ENCODE measurements at regions not wholly inside any gene's neighbourhood (a gene's known extent, or its start where the extent isn't known, plus 50 kb on each side); places are given as distances from the start of the nearest gene placed in this dataset.

DNA sequence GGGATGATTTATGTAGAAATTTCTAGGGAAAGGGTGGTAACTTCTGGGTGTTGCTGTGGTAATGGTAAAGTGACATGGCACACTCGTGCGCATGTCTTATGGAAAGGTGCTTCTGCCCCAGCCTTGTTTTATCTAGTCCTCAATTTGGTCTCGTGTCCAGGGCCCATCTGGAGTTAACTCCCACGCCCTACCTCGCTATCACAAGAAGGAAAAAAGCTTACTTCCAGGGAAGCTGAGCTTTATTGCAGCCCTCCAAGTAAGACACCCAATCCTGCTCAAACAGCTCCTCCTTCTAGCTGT is 611.8 kb downstream of the TNS3 start:
- no peak for DNase-seq

DNA sequence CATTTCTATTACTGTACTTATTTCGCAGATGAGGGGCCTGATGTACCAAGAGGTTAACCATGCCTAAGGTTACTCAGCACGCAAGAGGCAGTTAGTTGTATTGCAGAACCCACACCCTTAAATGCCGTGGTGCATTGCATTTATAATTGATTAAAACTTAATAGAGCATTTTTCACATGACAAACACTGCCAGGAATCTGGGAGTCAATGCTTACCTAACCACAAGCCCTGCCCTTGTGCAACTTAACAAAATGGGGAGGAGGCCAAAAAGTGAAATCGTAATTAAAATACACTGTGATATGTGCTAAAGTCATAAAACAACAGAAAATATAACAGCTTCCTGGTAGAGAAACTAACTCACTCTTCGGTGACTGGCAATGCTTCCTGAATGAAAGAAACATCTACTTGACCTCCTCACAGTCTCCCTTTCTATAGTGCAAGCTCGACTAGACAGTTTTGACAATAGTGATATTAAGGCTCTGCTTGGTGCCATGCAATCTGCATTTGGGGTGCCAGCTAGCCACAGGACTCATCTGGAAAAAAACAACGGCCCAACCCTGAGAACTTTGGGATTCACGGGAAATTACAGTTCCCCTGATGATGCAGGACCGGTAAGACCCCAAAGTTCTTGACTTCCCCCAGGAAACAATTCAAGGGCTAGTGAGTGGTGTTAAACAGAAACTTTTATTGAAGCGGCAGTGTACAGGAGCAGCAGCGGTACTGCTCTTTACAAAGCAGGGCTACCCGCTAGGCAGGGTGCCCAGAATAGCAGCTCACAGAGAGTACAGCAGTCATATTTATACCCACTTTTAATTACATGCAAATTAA is 612.4 kb downstream of the TNS3 start:
- DNase-seq: peak; percentile 78

DNA sequence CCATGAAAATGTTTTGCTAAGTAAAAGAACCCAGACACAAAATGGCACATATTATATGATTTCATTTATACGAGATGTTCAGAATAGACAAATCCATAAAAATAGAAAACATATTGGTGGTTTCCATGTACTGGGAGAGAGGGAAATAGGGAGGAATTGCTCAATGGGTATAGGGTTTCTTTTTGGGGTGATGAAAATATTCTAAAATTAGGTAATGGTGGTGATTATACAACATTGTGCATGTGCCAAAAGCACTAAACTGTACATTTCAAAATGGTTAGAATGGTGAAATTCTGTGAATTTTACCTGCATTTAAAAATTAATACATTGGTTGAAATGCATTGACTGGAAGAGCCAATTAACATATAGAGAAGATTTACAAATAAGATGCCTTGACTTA is 613.9 kb downstream of the TNS3 start:
- DNase-seq: no peak

DNA sequence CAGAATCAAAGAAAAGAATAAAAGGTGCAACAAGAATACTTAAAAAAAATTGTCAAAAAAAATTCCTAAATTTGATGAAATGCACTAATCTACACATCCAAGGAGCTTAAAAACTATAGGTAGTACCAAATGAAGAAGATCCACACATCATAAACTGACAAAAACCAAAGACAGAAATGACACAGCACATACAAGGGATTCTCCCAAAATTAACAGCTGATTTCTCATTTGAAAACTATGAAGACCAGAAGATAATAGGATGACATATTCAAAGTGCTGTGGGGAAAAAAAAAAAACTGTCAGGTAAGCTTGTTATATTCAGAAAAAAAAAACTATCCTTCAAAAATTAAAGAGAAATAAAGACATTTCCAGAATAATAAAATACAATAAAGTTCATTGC is 618.2 kb downstream of the TNS3 start:
- DNase-seq: no peak

GRCh38 chr7:46960970-46961369 is 620.9 kb downstream of the TNS3 start:
- DNase-seq: no peak

DNA sequence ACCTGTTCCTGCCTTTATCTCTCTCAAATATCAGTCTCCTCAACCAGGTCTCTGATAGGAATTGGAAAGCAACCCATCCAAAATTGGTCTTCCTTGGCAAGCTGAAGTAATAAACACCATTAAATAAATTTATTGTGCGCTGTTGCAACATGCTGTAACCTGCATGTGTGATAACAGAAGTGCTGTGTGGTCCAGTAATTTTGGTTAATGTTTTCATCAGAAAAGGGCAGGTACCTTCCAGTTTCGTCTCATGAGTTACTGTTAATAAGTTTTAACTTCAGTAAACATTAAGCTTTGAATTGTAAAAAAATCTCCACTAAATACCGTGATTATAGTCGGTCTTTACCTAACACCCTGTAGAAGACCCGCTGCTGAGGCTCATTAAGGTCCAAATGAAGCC is 624.7 kb downstream of the TNS3 start:
- no peak for DNase-seq

DNA sequence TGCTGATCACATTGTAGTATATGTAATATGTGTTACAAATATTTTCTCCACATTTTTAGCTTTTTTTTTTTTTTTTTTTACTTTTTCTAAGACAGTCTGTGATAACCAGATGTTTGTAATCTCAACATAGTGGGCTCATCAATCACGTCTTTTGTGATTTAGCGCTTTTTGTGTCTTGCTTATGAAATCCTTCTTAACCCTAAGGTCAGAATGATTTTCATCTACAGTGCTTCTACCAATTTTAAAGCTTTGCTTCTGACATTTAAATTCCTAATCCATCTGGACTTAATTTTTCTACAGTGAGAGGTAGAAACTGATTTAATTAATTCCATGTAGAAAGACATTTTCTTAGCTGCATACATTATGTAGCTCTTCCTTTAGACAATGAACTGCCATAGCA is 626.4 kb downstream of the TNS3 start:
- no peak for DNase-seq

- no peak for DNase-seq
These were observed 627.7 kb downstream of the TNS3 start for GRCh38 chr7:46954181-46954580.

DNA sequence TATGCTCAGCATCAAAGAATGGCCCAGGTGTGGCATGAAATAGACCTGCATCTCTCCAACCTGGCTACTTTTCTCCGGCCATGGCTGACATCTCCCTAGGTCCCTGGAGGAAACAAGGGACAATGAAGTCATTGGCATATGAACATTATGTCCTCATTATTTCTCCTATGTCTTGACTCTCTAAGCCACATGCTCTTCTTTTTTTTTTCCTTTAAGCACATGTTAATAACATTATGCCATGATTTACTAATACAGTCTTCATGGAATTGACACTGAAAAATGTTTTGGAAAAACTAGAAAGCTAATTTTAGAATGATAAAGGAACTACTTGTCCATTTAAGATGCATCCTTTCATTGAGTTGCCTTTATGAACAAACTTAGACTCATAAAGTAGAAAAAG is 628.9 kb downstream of the TNS3 start:
- no peak for DNase-seq

DNA sequence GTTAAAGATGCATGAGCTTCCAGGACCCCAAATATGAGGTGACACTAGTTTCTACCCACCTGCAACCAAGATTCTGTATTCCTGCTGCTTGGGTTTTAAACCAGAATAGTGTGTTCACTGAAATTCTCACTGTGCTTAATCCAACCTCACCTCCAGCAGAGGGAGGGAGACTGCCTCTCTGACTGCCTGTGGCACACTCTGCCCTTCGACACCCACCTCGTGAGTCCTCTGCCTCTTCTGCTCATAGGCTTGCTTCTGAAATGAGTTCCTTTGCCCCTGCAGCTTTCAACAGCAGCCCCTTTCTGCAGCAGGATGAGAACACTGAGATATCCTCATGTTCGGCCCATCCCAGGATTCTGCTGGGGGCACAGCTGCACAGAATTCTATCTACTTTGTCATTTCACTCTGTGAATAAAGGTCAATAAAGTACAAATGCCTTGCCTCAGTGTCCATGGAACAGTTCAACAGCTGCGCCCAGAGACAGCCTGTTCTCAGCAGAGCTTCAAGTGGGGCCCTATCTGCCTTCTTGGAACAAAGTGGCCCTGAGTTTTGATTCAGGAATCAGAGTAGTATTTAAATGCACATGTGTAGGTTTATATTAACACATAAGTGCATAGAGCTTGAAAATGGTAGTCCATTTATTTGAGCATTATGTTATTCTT is 632.5 kb downstream of the TNS3 start:
- no peak for DNase-seq

GRCh38 chr7:46948716-46949115 is 633.2 kb downstream of the TNS3 start:
- no peak for DNase-seq

DNA sequence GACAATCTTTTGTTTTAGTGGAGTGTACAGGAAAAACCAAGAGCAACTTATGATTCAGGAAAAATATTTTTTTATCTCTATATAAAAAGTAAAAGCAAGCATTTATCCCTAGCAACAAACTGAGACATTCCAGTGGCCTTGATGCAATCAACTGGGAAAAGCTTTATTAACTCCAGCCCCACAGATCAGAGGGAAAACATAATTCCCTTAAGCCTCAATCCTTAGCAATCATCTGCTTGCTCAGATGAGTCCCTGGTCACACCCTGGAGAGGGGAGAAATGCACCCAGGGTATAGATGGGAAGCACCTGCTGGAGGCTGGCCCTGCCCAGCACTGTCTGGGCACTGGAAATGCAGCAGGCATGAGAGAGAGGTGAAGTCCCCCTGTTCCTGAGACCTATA is 636.6 kb downstream of the TNS3 start:
- DNase-seq: no peak

DNA sequence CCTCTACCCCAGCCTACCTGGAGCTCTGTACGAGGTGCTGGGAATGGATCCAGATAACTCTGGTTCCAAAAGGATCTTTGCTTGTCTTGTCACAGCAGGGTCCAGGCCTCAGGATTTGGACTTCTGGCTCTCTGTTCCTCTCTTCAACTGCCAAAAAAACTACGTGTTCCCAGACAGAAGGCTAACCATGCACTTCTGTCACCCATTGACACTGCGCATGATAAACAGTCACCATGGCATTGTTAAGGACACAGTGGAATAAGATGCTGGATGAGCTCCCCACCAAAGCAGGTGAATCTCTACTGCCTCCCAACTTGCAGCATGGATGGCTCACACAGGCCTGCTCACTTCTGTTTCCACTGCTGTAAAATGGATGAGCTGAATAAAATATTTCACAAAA is 637.9 kb downstream of the TNS3 start:
- no peak for DNase-seq

DNA sequence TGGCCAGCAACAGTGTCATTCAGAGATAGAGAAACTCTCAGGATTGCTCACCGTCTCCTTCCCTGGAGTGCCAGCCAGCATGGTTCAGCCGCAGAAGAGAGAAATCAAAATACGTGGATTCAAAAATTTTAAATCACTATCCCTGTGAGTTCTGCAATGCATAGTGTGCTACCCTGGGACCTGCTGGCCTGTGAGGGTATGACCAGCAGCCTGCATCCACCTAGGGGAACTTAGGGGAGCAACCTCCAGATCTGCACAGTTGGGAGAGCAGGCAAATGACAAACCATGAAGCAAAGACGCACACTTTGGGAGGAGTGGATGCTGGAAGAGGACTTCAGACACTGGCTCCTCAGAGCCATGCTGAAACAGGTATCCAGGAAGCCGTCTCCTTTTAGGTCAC is 639.3 kb downstream of the TNS3 start:
- no peak for DNase-seq

DNA sequence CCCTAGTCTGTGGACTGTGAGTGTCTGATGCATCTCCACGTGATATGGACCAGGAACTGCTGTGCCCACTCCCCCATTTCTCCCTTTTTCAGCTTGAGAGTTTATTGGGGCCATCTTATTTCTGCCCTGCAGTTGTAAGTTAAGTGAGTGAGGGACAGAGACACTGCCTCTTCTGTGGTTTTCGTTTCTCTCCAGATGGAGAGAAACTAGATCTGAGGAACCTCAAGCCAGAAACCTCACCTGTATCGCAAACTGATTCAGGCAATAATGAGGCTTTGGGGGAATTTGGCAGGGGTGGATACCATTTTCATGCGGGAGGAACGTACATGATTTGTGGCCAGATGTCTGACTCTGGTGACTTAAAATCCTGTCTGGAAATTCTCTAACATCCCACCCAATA is 641.7 kb downstream of the TNS3 start:
- DNase-seq: no peak

- no peak for DNase-seq
These were observed 642.4 kb downstream of the TNS3 start for GRCh38 chr7:46939558-46939957.

DNA sequence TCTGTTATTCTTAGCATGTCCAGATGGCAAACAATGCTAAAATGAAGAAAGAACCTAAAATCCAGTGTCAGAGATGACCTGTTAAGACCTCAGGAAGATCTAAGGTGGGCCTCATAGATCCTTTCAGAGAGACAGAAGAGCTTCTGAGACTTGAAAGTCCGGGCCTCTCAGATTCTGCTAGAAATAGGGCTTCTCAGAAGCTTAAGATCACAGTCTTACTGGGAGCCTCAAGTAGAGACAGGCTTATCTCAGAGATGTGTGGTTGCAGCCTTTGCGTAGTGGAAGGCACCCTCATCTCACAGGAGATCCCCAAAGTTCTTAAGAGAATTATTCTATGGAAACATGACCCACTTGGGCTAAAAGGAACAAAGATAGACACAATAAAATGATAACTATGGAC is 642.8 kb downstream of the TNS3 start:
- no peak for DNase-seq

DNA sequence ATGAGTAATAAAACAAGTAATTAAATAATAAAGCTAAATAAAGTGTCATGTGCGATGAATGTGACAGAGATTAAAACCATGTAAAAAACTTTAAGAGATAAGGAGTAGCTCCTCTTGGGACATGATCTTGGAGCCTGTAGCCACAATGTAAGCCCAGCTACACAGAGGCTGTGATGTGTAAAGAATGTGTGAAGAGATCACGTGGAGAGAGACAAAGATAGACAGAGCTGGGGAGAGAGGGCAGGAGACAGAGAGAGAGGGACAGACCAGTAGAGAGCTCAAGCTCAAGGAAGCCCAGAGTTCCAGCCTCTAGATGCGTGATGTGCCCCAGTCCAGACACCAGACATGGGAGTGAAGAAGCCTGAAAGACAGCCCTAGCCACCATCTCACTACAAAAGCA is 644.1 kb downstream of the TNS3 start:
- no peak for DNase-seq

DNA sequence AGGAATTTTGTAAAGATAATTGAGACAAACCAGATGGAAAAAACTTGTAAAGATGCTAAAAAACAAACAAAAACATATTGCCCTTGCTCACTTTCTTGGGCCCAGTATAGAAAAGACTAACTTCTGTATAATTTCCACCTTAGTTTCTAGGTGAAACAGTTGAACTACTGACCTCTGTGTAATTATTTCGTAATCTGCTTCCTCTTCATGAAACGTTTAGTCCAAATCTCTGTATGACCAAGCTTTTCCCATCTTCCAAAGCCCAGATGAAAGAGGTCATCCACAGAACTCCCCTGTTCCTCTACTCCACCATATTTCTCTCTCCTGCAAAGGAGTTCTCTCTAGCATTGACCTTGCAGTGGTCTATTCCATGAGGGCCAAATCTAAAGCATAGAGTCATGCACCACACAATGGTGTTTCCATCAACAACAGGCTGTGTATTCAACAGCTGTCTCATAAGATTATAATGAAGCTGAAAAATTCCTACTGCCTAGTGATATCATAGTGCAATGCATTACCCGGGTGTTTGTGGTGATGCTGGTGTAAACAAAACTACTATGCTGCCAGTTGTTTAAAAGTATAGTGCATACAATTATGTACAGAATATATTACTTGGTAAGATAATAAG is 647.6 kb downstream of the TNS3 start:
- no peak for DNase-seq

DNA sequence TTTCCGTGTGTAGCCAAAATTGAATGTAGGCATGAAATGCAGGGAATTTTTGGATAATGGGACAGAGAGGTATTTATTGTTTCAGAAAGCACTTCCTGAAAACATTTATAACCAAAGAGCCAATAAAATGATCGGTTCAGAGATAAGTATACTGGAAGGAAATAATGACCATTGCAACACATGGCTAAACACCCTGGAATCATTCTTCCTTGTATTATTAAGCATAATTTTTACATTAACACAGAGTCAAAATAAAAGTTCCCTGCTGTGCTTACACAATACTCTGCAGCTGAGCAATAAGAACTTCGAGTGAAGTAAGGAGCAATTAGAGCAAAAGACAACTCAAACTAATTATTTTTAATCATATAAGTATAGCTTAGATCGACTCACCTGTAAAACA is 648.3 kb downstream of the TNS3 start:
- no peak for DNase-seq

DNA sequence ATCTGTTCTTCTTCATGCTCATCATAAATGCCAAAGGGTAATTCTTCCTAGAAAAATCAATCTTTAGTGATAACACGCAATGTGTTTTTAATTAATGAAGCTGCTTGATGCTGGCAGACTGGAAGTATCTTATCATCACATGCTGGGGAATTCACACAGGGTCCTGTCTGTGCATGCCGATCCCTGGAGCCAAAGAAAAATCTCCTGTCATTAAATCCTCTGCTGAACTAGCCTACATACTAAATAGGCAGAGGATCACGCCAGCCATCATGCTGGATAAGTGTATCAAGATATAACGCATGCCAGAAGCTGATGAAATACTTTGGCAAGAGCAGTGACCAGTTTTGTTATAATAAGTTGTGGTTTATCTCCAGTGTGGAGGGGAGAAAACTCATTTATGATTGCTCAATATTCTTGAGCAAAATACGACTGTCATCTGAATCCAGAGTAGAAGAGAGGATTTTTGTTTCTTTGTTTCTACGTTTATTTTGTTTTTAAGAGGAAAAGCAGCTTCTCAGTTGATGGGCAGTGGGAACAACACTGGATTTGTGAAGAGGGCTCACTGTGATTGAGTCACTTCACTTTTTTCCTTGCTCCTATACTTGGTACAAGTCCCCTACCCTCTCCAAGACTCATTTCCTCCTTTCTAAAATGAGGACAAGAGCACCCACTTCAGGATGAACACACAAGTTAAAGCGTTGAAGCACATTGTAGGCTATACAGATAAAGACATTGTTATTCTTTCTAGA is 649.1 kb downstream of the TNS3 start:
- no peak for DNase-seq

DNA sequence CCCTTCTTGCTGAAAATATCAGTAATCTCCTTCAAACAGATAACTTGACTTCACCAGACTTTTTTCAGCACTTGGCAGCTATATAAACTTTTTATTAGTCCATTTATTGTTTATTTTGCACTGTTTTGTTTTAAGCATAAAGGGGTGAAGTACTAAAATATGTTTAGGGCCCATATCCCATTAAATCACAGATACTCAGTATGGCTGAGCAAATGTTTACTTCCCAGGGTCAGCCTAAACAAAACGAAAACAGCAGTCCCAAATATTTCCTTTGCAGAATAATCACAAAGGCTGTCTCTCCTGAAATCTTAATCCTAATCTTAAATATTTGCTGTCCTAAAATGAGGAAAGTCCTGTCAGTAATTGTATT is 649.6 kb downstream of the TNS3 start:
- no peak for DNase-seq

GRCh38 chr7:46930366-46930765 is 651.5 kb downstream of the TNS3 start:
- peak; percentile 79 for DNase-seq

GRCh38 chr7:46929359-46929758 is 652.6 kb downstream of the TNS3 start:
- DNase-seq: no peak

Data from kidney glomerular epithelial cell (primary cell).